Testis (tissue), 2 donors: ENCODE measurements at regions not wholly inside any gene's neighbourhood (a gene's known extent, or its start where the extent isn't known, plus 50 kb on each side); places are given as distances from the start of the nearest gene placed in this dataset.

Experiments used
- POLR2A ChIP-seq: fragments of 450-650 bp; IDR thresholded peaks from one replicate; pipeline ENCODE4 v1.6.1; 2017; ENCODE audit warnings: antibody characterized with exemption, mild to moderate bottlenecking, moderate library complexity
- TF ChIP-seq, protein P1 (sequence below), 3 experiments: fragments of 450-650 bp in 2 of 3; fragments of 200-600 bp in 1 of 3; sonication (generic) in 1 of 3; IDR thresholded peaks; one replicate each; pipeline ENCODE4 v1.5.1; 2016 to 2019; ENCODE audit warnings: antibody characterized with exemption in 3 of 3, mild to moderate bottlenecking in 2 of 3, moderate library complexity in 1 of 3

- no peak for TF ChIP-seq POLR2A
- TF ChIP-seq, protein P1, sequence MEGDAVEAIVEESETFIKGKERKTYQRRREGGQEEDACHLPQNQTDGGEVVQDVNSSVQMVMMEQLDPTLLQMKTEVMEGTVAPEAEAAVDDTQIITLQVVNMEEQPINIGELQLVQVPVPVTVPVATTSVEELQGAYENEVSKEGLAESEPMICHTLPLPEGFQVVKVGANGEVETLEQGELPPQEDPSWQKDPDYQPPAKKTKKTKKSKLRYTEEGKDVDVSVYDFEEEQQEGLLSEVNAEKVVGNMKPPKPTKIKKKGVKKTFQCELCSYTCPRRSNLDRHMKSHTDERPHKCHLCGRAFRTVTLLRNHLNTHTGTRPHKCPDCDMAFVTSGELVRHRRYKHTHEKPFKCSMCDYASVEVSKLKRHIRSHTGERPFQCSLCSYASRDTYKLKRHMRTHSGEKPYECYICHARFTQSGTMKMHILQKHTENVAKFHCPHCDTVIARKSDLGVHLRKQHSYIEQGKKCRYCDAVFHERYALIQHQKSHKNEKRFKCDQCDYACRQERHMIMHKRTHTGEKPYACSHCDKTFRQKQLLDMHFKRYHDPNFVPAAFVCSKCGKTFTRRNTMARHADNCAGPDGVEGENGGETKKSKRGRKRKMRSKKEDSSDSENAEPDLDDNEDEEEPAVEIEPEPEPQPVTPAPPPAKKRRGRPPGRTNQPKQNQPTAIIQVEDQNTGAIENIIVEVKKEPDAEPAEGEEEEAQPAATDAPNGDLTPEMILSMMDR (IDR thresholded peaks at IDR 0.05), result no peak
Observed at GRCh38 chr1:38231941-38232340, 185.3 kb upstream of the POU3F1 start.
